ENCODE measurements at regions not wholly inside any gene's neighbourhood (a gene's known extent, or its start where the extent isn't known, plus 50 kb on each side); places are given as distances from the start of the nearest gene placed in this dataset.

DNA sequence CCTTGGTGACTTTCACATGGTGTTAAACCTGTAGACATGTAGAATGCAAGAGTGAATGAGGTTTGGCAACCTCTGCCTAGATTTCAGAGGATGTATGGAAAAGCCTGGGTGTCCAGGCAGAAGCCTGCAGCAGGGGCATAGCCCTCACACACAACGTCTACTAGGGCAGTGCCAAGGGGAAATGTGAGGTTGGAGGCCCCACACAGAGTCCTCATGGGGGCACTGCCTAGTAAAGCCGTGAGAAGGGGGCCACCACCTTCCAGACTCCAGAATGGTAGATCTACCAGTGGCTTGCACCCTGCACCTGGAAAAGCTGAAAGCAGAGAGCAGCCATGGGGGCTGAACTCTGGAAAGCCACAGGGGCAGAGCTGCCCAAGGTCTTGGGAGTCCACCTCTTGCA is 241.2 kb downstream of the KLF13 start:
- TF ChIP-seq EZH2phosphoT487 (IDR thresholded peaks at IDR 0.05; ENCODE audit: borderline replicate concordance, low read length) (no peak), EZH2 (IDR thresholded peaks at IDR 0.05; ENCODE audit: low read length, unreplicated experiment) (no peak)
- TF ChIP-seq, protein P1, sequence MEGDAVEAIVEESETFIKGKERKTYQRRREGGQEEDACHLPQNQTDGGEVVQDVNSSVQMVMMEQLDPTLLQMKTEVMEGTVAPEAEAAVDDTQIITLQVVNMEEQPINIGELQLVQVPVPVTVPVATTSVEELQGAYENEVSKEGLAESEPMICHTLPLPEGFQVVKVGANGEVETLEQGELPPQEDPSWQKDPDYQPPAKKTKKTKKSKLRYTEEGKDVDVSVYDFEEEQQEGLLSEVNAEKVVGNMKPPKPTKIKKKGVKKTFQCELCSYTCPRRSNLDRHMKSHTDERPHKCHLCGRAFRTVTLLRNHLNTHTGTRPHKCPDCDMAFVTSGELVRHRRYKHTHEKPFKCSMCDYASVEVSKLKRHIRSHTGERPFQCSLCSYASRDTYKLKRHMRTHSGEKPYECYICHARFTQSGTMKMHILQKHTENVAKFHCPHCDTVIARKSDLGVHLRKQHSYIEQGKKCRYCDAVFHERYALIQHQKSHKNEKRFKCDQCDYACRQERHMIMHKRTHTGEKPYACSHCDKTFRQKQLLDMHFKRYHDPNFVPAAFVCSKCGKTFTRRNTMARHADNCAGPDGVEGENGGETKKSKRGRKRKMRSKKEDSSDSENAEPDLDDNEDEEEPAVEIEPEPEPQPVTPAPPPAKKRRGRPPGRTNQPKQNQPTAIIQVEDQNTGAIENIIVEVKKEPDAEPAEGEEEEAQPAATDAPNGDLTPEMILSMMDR (conservative IDR thresholded peaks at IDR 0.05; ENCODE audit: low read depth, low read length) = no peak

Measured in PC-3 (cell line).